PC-3 (cell line): ENCODE measurements at regions not wholly inside any gene's neighbourhood (a gene's known extent, or its start where the extent isn't known, plus 50 kb on each side); places are given as distances from the start of the nearest gene placed in this dataset.

Experiments used
- EZH2 ChIP-seq: fragments of 300-600 bp; sonication (generic); IDR thresholded peaks from one replicate; pipeline ENCODE4 v1.6.1; 2017; ENCODE audit warnings: antibody characterized with exemption, mild to moderate bottlenecking, low read length; ENCODE audit not compliant: unreplicated experiment
- TF ChIP-seq, protein P1 (sequence below): fragments of 300-600 bp; sonication (generic); conservative IDR thresholded peaks from 2 replicates; pipeline ENCODE4 v1.5.1; 2017; ENCODE audit warnings: antibody characterized with exemption, low read depth, mild to moderate bottlenecking, low read length

DNA sequence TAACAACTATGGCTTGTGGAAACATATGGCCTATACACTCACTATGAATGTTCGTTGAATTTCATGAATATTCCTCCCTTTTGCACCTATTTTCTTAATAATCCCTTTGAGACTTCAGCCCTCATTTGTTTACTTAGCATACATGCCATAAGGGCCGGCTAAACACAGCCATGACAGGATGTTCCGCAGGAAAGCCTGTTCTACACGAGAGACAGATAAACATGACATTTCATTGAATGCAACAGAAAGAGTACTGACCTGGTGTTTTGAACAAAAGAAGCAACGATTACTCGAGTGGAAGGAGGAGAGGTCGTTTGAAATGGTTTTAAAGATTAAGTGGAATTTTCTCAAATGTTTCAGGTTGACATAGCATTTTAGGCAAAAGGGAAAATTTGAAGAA, 459.5 kb upstream of the CXADR start:
- TF ChIP-seq, protein P1, sequence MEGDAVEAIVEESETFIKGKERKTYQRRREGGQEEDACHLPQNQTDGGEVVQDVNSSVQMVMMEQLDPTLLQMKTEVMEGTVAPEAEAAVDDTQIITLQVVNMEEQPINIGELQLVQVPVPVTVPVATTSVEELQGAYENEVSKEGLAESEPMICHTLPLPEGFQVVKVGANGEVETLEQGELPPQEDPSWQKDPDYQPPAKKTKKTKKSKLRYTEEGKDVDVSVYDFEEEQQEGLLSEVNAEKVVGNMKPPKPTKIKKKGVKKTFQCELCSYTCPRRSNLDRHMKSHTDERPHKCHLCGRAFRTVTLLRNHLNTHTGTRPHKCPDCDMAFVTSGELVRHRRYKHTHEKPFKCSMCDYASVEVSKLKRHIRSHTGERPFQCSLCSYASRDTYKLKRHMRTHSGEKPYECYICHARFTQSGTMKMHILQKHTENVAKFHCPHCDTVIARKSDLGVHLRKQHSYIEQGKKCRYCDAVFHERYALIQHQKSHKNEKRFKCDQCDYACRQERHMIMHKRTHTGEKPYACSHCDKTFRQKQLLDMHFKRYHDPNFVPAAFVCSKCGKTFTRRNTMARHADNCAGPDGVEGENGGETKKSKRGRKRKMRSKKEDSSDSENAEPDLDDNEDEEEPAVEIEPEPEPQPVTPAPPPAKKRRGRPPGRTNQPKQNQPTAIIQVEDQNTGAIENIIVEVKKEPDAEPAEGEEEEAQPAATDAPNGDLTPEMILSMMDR = no peak
- no peak for TF ChIP-seq EZH2
